ENCODE measurements at regions not wholly inside any gene's neighbourhood (a gene's known extent, or its start where the extent isn't known, plus 50 kb on each side); places are given as distances from the start of the nearest gene placed in this dataset.

- no TSS peak for BruUV-seq (replicated peaks)
- Histone ChIP-seq H3K27ac (ENCODE audit: extremely low read length, insufficient read depth, low read length) (no peak overlapping the region), H3K4me3 (replicated peaks in 1 of 3; ENCODE audit: insufficient read depth in 1 of 3, low read depth in 2 of 3, low read length in 3 of 3) (no peak overlapping the region), H3K4me1 (ENCODE audit: insufficient read depth, low read length) (no peaks in the 10 kb centered on the region), H3K4me2 (ENCODE audit: low read depth, low read length) (no peak overlapping the region), H3K9me3 (ENCODE audit: low read length) (no peaks in the 10 kb centered on the region), H3K9ac (ENCODE audit: insufficient read depth, low read depth, low read length) (no peak overlapping the region), H3K79me2 (ENCODE audit: insufficient read depth, low read length) (no peaks in the 10 kb centered on the region), H3K36me3 (replicated peaks in 1 of 2; ENCODE audit: control insufficient read depth in 1 of 2, insufficient read depth in 2 of 2, low read length in 2 of 2) (no peaks in the 10 kb centered on the region), H3K27me3 (ENCODE audit: control insufficient read depth in 1 of 2, insufficient read depth in 2 of 2, low read length in 2 of 2) (0 out of 5 replicates have a peak, but pooled peaks cover 0 to 3% of the 10 kb centered on the region in 2 experiments), H2AFZ (ENCODE audit: low read length) (no peak overlapping the region), H4K20me1 (ENCODE audit: insufficient read depth, low read length) (no peaks in the 10 kb centered on the region)
- FAIRE-seq (no peak), ATAC-seq (no peak), DNase-seq (ENCODE audit: low spot score) (no peak)
- TF ChIP-seq, protein P1, sequence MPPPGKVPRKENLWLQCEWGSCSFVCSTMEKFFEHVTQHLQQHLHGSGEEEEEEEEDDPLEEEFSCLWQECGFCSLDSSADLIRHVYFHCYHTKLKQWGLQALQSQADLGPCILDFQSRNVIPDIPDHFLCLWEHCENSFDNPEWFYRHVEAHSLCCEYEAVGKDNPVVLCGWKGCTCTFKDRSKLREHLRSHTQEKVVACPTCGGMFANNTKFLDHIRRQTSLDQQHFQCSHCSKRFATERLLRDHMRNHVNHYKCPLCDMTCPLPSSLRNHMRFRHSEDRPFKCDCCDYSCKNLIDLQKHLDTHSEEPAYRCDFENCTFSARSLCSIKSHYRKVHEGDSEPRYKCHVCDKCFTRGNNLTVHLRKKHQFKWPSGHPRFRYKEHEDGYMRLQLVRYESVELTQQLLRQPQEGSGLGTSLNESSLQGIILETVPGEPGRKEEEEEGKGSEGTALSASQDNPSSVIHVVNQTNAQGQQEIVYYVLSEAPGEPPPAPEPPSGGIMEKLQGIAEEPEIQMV (CRISPR knock-in tag; IDR thresholded peaks at IDR 0.05; ENCODE audit: low read depth) = no peak
- TF ChIP-seq ZNF234 (CRISPR knock-in tag; conservative IDR thresholded peaks at IDR 0.05) (no peak), RBFOX2 (IDR thresholded peaks at IDR 0.05; ENCODE audit: low read depth, low read length) (no peak), POGZ (CRISPR knock-in tag; IDR thresholded peaks at IDR 0.05) (no peak), ZBTB7A (CRISPR knock-in tag; IDR thresholded peaks at IDR 0.05) (no peak), ZFP62 (CRISPR knock-in tag; IDR thresholded peaks at IDR 0.05) (no peak), MTA1 (CRISPR knock-in tag; IDR thresholded peaks at IDR 0.05; ENCODE audit: borderline replicate concordance) (no peak), EZH2 (conservative IDR thresholded peaks at IDR 0.05; ENCODE audit: low read depth, low read length) (no peak), NCOA1 (CRISPR knock-in tag; IDR thresholded peaks at IDR 0.05) (no peak), MYC (CRISPR knock-in tag; IDR thresholded peaks at IDR 0.05; ENCODE audit: borderline replicate concordance) (no peak), ZNF501 (CRISPR knock-in tag; IDR thresholded peaks at IDR 0.05) (no peak), PPARG (CRISPR knock-in tag; conservative IDR thresholded peaks at IDR 0.05) (no peak), ZNF253 (CRISPR knock-in tag; IDR thresholded peaks at IDR 0.05; ENCODE audit: borderline replicate concordance) (no peak), GPN1 (CRISPR knock-in tag; IDR thresholded peaks at IDR 0.05; ENCODE audit: borderline replicate concordance) (no peak)
- TF ChIP-seq, protein P2, sequence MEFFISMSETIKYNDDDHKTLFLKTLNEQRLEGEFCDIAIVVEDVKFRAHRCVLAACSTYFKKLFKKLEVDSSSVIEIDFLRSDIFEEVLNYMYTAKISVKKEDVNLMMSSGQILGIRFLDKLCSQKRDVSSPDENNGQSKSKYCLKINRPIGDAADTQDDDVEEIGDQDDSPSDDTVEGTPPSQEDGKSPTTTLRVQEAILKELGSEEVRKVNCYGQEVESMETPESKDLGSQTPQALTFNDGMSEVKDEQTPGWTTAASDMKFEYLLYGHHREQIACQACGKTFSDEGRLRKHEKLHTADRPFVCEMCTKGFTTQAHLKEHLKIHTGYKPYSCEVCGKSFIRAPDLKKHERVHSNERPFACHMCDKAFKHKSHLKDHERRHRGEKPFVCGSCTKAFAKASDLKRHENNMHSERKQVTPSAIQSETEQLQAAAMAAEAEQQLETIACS (CRISPR knock-in tag; IDR thresholded peaks at IDR 0.05) = no peak
- TF ChIP-seq, protein P3, sequence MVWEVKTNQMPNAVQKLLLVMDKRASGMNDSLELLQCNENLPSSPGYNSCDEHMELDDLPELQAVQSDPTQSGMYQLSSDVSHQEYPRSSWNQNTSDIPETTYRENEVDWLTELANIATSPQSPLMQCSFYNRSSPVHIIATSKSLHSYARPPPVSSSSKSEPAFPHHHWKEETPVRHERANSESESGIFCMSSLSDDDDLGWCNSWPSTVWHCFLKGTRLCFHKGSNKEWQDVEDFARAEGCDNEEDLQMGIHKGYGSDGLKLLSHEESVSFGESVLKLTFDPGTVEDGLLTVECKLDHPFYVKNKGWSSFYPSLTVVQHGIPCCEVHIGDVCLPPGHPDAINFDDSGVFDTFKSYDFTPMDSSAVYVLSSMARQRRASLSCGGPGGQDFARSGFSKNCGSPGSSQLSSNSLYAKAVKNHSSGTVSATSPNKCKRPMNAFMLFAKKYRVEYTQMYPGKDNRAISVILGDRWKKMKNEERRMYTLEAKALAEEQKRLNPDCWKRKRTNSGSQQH (CRISPR knock-in tag; IDR thresholded peaks at IDR 0.05; ENCODE audit: low read depth) = no peak
- ChIA-PET POLR2A (no interaction called here), CTCF (ENCODE audit: low intra/inter-chr PET ratio, low total read pairs) (no interaction called here)
- intact Hi-C loops (cut with micrococcal nuclease; ENCODE audit: unreplicated experiment) = no loop called here
- 54% methylated on average over 1 of the region's 1 CpG for WGBS (ENCODE audit: low lambda C conversion rate)
- in situ Hi-C loops (cut with HindIII; ENCODE audit: extremely low pct_ligation_motif_present, low pct_unique_long_range_greater_than_20kb) = no loop called here
Observed at GRCh38 chr5:38608874-38609273, 52.4 kb upstream of the LIFR start.
